ENCODE measurements at regions not wholly inside any gene's neighbourhood (a gene's known extent, or its start where the extent isn't known, plus 50 kb on each side); places are given as distances from the start of the nearest gene placed in this dataset.

- no peak overlapping the region for H3K27ac Mint-ChIP-seq (ENCODE audit: low read depth)
- H3K4me1 Mint-ChIP-seq: no peaks in the 10 kb centered on the region
- no peak for DNase-seq (ENCODE audit: low spot score in 2 of 2)
- H3K36me3 Mint-ChIP-seq (ENCODE audit: insufficient read depth): peaks cover 2% of the 10 kb centered on the region
- peaks cover 12% of the 10 kb centered on the region for H3K9me3 Mint-ChIP-seq
- no peak overlapping the region for H3K4me3 Mint-ChIP-seq
- no peak for ATAC-seq (replicated peaks; ENCODE audit: extremely low read depth, poor library complexity, severe bottlenecking)
- H3K27me3 Mint-ChIP-seq: no peaks in the 10 kb centered on the region
These were observed 1171.6 kb downstream of the SORCS1 start for GRCh38 chr10:105992928-105993327.

- H3K36me3 Mint-ChIP-seq (ENCODE audit: insufficient read depth): peaks cover 2% of the 10 kb centered on the region
- H3K27ac Mint-ChIP-seq (ENCODE audit: low read depth): no peak overlapping the region
- no peaks in the 10 kb centered on the region for H3K27me3 Mint-ChIP-seq
- DNase-seq (ENCODE audit: low spot score in 2 of 2): no peak
- H3K4me1 Mint-ChIP-seq: no peaks in the 10 kb centered on the region
- H3K4me3 Mint-ChIP-seq: no peak overlapping the region
- no peak for ATAC-seq (replicated peaks; ENCODE audit: extremely low read depth, poor library complexity, severe bottlenecking)
- peaks cover 7% of the 10 kb centered on the region for H3K9me3 Mint-ChIP-seq
These were observed 1174.0 kb downstream of the SORCS1 start for GRCh38 chr10:105990529-105990928.

GRCh38 chr10:105989995-105990394 lies 1174.5 kb downstream of the SORCS1 start:
- Mint-ChIP-seq H3K9me3 (peaks cover 6% of the 10 kb centered on the region), H3K27ac (ENCODE audit: low read depth) (no peak overlapping the region), H3K27me3 (no peaks in the 10 kb centered on the region), H3K4me3 (no peak overlapping the region), H3K4me1 (no peaks in the 10 kb centered on the region), H3K36me3 (ENCODE audit: insufficient read depth) (peaks cover 2% of the 10 kb centered on the region)
- ATAC-seq (replicated peaks; ENCODE audit: extremely low read depth, poor library complexity, severe bottlenecking) (no peak), DNase-seq (ENCODE audit: low spot score in 2 of 2) (no peak)

GRCh38 chr10:105988848-105989247 lies 1175.7 kb downstream of the SORCS1 start:
- no peak overlapping the region for H3K27ac Mint-ChIP-seq (ENCODE audit: low read depth)
- no peak overlapping the region for H3K4me3 Mint-ChIP-seq
- H3K9me3 Mint-ChIP-seq: peaks cover 9% of the 10 kb centered on the region
- DNase-seq (ENCODE audit: low spot score in 2 of 2): no peak
- H3K27me3 Mint-ChIP-seq: no peaks in the 10 kb centered on the region
- H3K4me1 Mint-ChIP-seq: no peaks in the 10 kb centered on the region
- ATAC-seq (replicated peaks; ENCODE audit: extremely low read depth, poor library complexity, severe bottlenecking): no peak
- H3K36me3 Mint-ChIP-seq (ENCODE audit: insufficient read depth): peaks cover 2% of the 10 kb centered on the region

- DNase-seq (ENCODE audit: low spot score in 2 of 2) (no peak), ATAC-seq (replicated peaks; ENCODE audit: extremely low read depth, poor library complexity, severe bottlenecking) (no peak)
- H3K9me3 Mint-ChIP-seq: peaks cover 9% of the 10 kb centered on the region
- no peaks in the 10 kb centered on the region for H3K27me3 Mint-ChIP-seq
- H3K4me3 Mint-ChIP-seq: no peak overlapping the region
- H3K4me1 Mint-ChIP-seq: no peaks in the 10 kb centered on the region
- H3K36me3 Mint-ChIP-seq (ENCODE audit: insufficient read depth): peaks cover 2% of the 10 kb centered on the region
- H3K27ac Mint-ChIP-seq (ENCODE audit: low read depth): no peak overlapping the region
These were observed 1177.4 kb downstream of the SORCS1 start for GRCh38 chr10:105986912-105987635.

GRCh38 chr10:105986486-105986885 lies 1178.0 kb downstream of the SORCS1 start:
- Mint-ChIP-seq H3K9me3 (peaks cover 11% of the 10 kb centered on the region), H3K27me3 (no peaks in the 10 kb centered on the region), H3K36me3 (ENCODE audit: insufficient read depth) (peaks cover 2% of the 10 kb centered on the region), H3K4me1 (no peaks in the 10 kb centered on the region), H3K4me3 (no peak overlapping the region), H3K27ac (ENCODE audit: low read depth) (no peak overlapping the region)
- ATAC-seq (replicated peaks; ENCODE audit: extremely low read depth, poor library complexity, severe bottlenecking) (no peak), DNase-seq (ENCODE audit: low spot score in 2 of 2) (no peak)

GRCh38 chr10:105982735-105983134 lies 1181.8 kb downstream of the SORCS1 start:
- Mint-ChIP-seq H3K36me3 (ENCODE audit: insufficient read depth) (no peaks in the 10 kb centered on the region), H3K4me1 (no peaks in the 10 kb centered on the region), H3K9me3 (peaks cover 15% of the 10 kb centered on the region), H3K27ac (ENCODE audit: low read depth) (no peak overlapping the region), H3K27me3 (no peaks in the 10 kb centered on the region), H3K4me3 (no peak overlapping the region)
- no peak for DNase-seq (ENCODE audit: low spot score in 2 of 2)
- ATAC-seq (replicated peaks; ENCODE audit: extremely low read depth, poor library complexity, severe bottlenecking): no peak

- Mint-ChIP-seq H3K27ac (ENCODE audit: low read depth) (no peak overlapping the region), H3K36me3 (ENCODE audit: insufficient read depth) (no peaks in the 10 kb centered on the region), H3K4me1 (no peaks in the 10 kb centered on the region), H3K9me3 (peaks cover 15% of the 10 kb centered on the region), H3K4me3 (no peak overlapping the region), H3K27me3 (no peaks in the 10 kb centered on the region)
- no peak for ATAC-seq (replicated peaks; ENCODE audit: extremely low read depth, poor library complexity, severe bottlenecking)
- no peak for DNase-seq (ENCODE audit: low spot score in 2 of 2)
These were observed 1182.8 kb downstream of the SORCS1 start for GRCh38 chr10:105981679-105982078.

- H3K27ac Mint-ChIP-seq (ENCODE audit: low read depth): no peak overlapping the region
- H3K27me3 Mint-ChIP-seq: no peaks in the 10 kb centered on the region
- peaks cover 2% of the 10 kb centered on the region for H3K9me3 Mint-ChIP-seq
- DNase-seq (ENCODE audit: low spot score in 2 of 2) (no peak), ATAC-seq (replicated peaks; ENCODE audit: extremely low read depth, poor library complexity, severe bottlenecking) (no peak)
- no peak overlapping the region for H3K4me3 Mint-ChIP-seq
- no peaks in the 10 kb centered on the region for H3K36me3 Mint-ChIP-seq (ENCODE audit: insufficient read depth)
- no peaks in the 10 kb centered on the region for H3K4me1 Mint-ChIP-seq
These were observed 1189.6 kb downstream of the SORCS1 start for GRCh38 chr10:105974803-105975456.

- ATAC-seq (replicated peaks; ENCODE audit: extremely low read depth, poor library complexity, severe bottlenecking) (no peak), DNase-seq (ENCODE audit: low spot score in 2 of 2) (no peak)
- Mint-ChIP-seq H3K27ac (ENCODE audit: low read depth) (no peak overlapping the region), H3K9me3 (peaks cover 9% of the 10 kb centered on the region), H3K27me3 (no peaks in the 10 kb centered on the region), H3K36me3 (ENCODE audit: insufficient read depth) (no peaks in the 10 kb centered on the region), H3K4me3 (no peak overlapping the region), H3K4me1 (no peaks in the 10 kb centered on the region)
These were observed 1190.6 kb downstream of the SORCS1 start for GRCh38 chr10:105973902-105974301.

GRCh38 chr10:105973360-105973759 lies 1191.1 kb downstream of the SORCS1 start:
- Mint-ChIP-seq H3K4me1 (no peaks in the 10 kb centered on the region), H3K27me3 (no peaks in the 10 kb centered on the region), H3K4me3 (no peak overlapping the region), H3K9me3 (peaks cover 9% of the 10 kb centered on the region), H3K27ac (ENCODE audit: low read depth) (no peak overlapping the region), H3K36me3 (ENCODE audit: insufficient read depth) (no peaks in the 10 kb centered on the region)
- no peak for ATAC-seq (replicated peaks; ENCODE audit: extremely low read depth, poor library complexity, severe bottlenecking)
- DNase-seq (ENCODE audit: low spot score in 2 of 2): no peak

GRCh38 chr10:105971460-105971859 lies 1193.0 kb downstream of the SORCS1 start:
- no peaks in the 10 kb centered on the region for H3K4me1 Mint-ChIP-seq
- H3K27ac Mint-ChIP-seq (ENCODE audit: low read depth): no peak overlapping the region
- H3K4me3 Mint-ChIP-seq: no peak overlapping the region
- H3K27me3 Mint-ChIP-seq: no peaks in the 10 kb centered on the region
- ATAC-seq (replicated peaks; ENCODE audit: extremely low read depth, poor library complexity, severe bottlenecking): no peak
- no peak for DNase-seq (ENCODE audit: low spot score in 2 of 2)
- no peaks in the 10 kb centered on the region for H3K36me3 Mint-ChIP-seq (ENCODE audit: insufficient read depth)
- H3K9me3 Mint-ChIP-seq: peaks cover 15% of the 10 kb centered on the region

- H3K36me3 Mint-ChIP-seq (ENCODE audit: insufficient read depth): no peaks in the 10 kb centered on the region
- peaks cover 25% of the 10 kb centered on the region for H3K9me3 Mint-ChIP-seq
- ATAC-seq (replicated peaks; ENCODE audit: extremely low read depth, poor library complexity, severe bottlenecking) (no peak), DNase-seq (ENCODE audit: low spot score in 2 of 2) (no peak)
- no peaks in the 10 kb centered on the region for H3K27me3 Mint-ChIP-seq
- no peak overlapping the region for H3K27ac Mint-ChIP-seq (ENCODE audit: low read depth)
- no peak overlapping the region for H3K4me3 Mint-ChIP-seq
- no peaks in the 10 kb centered on the region for H3K4me1 Mint-ChIP-seq
These were observed 1194.6 kb downstream of the SORCS1 start for GRCh38 chr10:105969884-105970377.

Measured in central memory CD8-positive, alpha-beta T cell (primary cell).